HCT116 (cell line): ENCODE measurements at regions not wholly inside any gene's neighbourhood (a gene's known extent, or its start where the extent isn't known, plus 50 kb on each side); places are given as distances from the start of the nearest gene placed in this dataset.

Source experiments
- ATAC-seq: fragments of 200-7000 bp; cut with Tn5 transposase; 2 replicates; pipeline ENCODE4 v1.9.1; 2020; ENCODE audit warnings: mild to moderate bottlenecking, moderate library complexity
- BruUV-seq: library from RNA; stranded (reverse); fragments of 400-500 nt; replicated peaks from 2 replicates; lab custom pipeline; 2021; lab: Mats Ljungman, UMichigan
- CTCF ChIA-PET: fragments of 300-600 bp; sonication (Branson Sonifier 250); formaldehyde crosslinking; loops from one replicate; lab custom pipeline; 2021; ENCODE audit warnings: antibody characterized with exemption; lab: Charles Lee
- POLR2A ChIA-PET: fragments of 300-600, 350-600 bp; sonication (Branson Sonifier 250); formaldehyde crosslinking; loops from one replicate; lab custom pipeline; 2021; ENCODE audit warnings: antibody characterized with exemption; lab: Charles Lee
- RAD21 ChIA-PET, 2 experiments: fragments of 300-600 bp; sonication (Branson Sonifier 250); formaldehyde crosslinking; loops; one replicate each; lab custom pipeline; 2023; ENCODE audit warnings: low total read pairs in 2 of 2; ENCODE audit not compliant: uncharacterized antibody in 2 of 2, unreplicated experiment in 2 of 2, low non-redundant PET in 1 of 2; lab: Charles Lee
- DNase-seq: peaks from one replicate; pipeline ENCODE4 v3.0.0-alpha.2; 2010; ENCODE audit warnings: low read depth, low spot score
- H2AFZ ChIP-seq: fragments of 200-600 bp; shearing (Covaris generic), sonication (generic); 2 replicates; pipeline ENCODE4 v1.6.1; 2017; ENCODE audit warnings: low read depth, mixed run types, mixed read lengths, antibody characterized with exemption, low read length; ENCODE audit not compliant: poor library complexity, severe bottlenecking
- H3K27ac ChIP-seq: 2 replicates; pipeline ENCODE4 v1.5.1; 2012; ENCODE audit warnings: low read depth, low read length
- H3K27me3 ChIP-seq: fragments of 200-600 bp; sonication (generic); 2 replicates; pipeline ENCODE4 v1.6.1; 2016; ENCODE audit warnings: mixed run types, low read length, mixed read lengths; ENCODE audit not compliant: insufficient read depth
- H3K36me3 ChIP-seq, 2 experiments: fragments of 200-500 bp in 1 of 2; fragments of 200-600 bp in 1 of 2; sonication (Bioruptor generic) in 1 of 2; sonication (generic) in 1 of 2; 2 replicates each; pipeline versions ENCODE4 v1.5.1 to v1.6.1; 2014 to 2016; ENCODE audit warnings: low read length in 2 of 2, inconsistent platforms in 1 of 2, mixed read lengths in 1 of 2, mixed run types in 1 of 2; ENCODE audit not compliant: insufficient read depth in 2 of 2, control insufficient read depth in 1 of 2
- H3K4me1 ChIP-seq, 2 experiments: fragments of 200-600 bp in 1 of 2; sonication (generic) in 1 of 2; 2 replicates each; pipeline versions ENCODE4 v1.5.1 to v1.6.1; 2012 to 2017; ENCODE audit warnings: low read length in 2 of 2, inconsistent platforms in 1 of 2, mild to moderate bottlenecking in 1 of 2, mixed read lengths in 1 of 2, mixed run types in 1 of 2, moderate library complexity in 1 of 2; ENCODE audit not compliant: insufficient read depth in 2 of 2, control insufficient read depth in 1 of 2
- H3K4me2 ChIP-seq: fragments of 200-600 bp; sonication (generic); 2 replicates; pipeline ENCODE4 v1.6.1; 2017; ENCODE audit warnings: mixed run types, low read length, mixed read lengths
- H3K4me3 ChIP-seq, 2 experiments: fragments of 200-600 bp in 1 of 2; sonication (generic) in 1 of 2; replicated peaks in 1 of 2; 2 replicates each; pipeline ENCODE4 v1.5.1; 2011 to 2016; ENCODE audit warnings: low read length in 2 of 2, control low read depth in 1 of 2, low read depth in 1 of 2, mild to moderate bottlenecking in 1 of 2, mixed read lengths in 1 of 2, mixed run types in 1 of 2
- H3K79me2 ChIP-seq: fragments of 200-600 bp; sonication (generic); 2 replicates; pipeline ENCODE4 v1.6.1; 2017; ENCODE audit warnings: mild to moderate bottlenecking, mixed run types, low read length, moderate library complexity, mixed read lengths; ENCODE audit not compliant: insufficient read depth
- H3K9ac ChIP-seq: fragments of 200-600 bp; sonication (generic); 2 replicates; pipeline ENCODE4 v1.6.1; 2016; ENCODE audit warnings: low read length, mixed read lengths
- H3K9me2 ChIP-seq: fragments of 200-600 bp; sonication (generic), shearing (Covaris generic); 2 replicates; pipeline ENCODE4 v1.6.1; 2017; ENCODE audit warnings: mixed run types, mild to moderate bottlenecking, moderate library complexity; ENCODE audit not compliant: insufficient read depth
- H3K9me3 ChIP-seq, 2 experiments: fragments of 200-500 bp in 1 of 2; fragments of 200-600 bp in 1 of 2; sonication (Bioruptor generic) in 1 of 2; sonication (generic) in 1 of 2; 2 replicates each; pipeline ENCODE4 v1.6.1; 2014 to 2017; ENCODE audit warnings: low read length in 2 of 2, mixed read lengths in 2 of 2, inconsistent platforms in 1 of 2, low read depth in 1 of 2, mild to moderate bottlenecking in 1 of 2, mixed run types in 1 of 2, moderate library complexity in 1 of 2; ENCODE audit not compliant: control insufficient read depth in 1 of 2, insufficient read depth in 1 of 2
- H4K20me1 ChIP-seq: fragments of 200-600 bp; sonication (generic), shearing (Covaris generic); 2 replicates; pipeline ENCODE4 v1.6.1; 2017; ENCODE audit warnings: mixed run types, mild to moderate bottlenecking, moderate library complexity; ENCODE audit not compliant: insufficient read depth
- ATF3 ChIP-seq: IDR thresholded peaks from 2 replicates; pipeline ENCODE4 v1.6.1; 2012
- CEBPB ChIP-seq: IDR thresholded peaks from 2 replicates; pipeline ENCODE4 v1.6.1; 2012; ENCODE audit warnings: low read depth
- CTCF ChIP-seq, 3 experiments: fragments of 200-600 bp in 1 of 3; sonication (generic) in 1 of 3; IDR thresholded peaks in 2 of 3; conservative IDR thresholded peaks in 1 of 3; 2 replicates each; pipeline ENCODE4 v1.5.1; 2012 to 2017; ENCODE audit warnings: low read depth in 2 of 3, low read length in 2 of 3, antibody characterized with exemption in 1 of 3, borderline replicate concordance in 1 of 3, control low read depth in 1 of 3, mild to moderate bottlenecking in 1 of 3, mixed read lengths in 1 of 3, mixed run types in 1 of 3, moderate library complexity in 1 of 3; ENCODE audit not compliant: insufficient read depth in 1 of 3
- EGR1 ChIP-seq: IDR thresholded peaks from 2 replicates; pipeline ENCODE4 v1.6.1; 2012; ENCODE audit warnings: low read depth
- EZH2 ChIP-seq: fragments of 200-600 bp; sonication (generic); IDR thresholded peaks from 2 replicates; pipeline ENCODE4 v1.6.1; 2017; ENCODE audit warnings: antibody characterized with exemption, mixed run types
- EZH2phosphoT487 ChIP-seq: fragments of 200-600 bp; IDR thresholded peaks from 2 replicates; pipeline ENCODE4 v1.6.1; 2018; ENCODE audit warnings: antibody characterized with exemption, borderline replicate concordance
- FOSL1 ChIP-seq: IDR thresholded peaks from 2 replicates; pipeline ENCODE4 v1.6.1; 2012; ENCODE audit warnings: low read depth
- JUND ChIP-seq: IDR thresholded peaks from 2 replicates; pipeline ENCODE4 v1.6.1; 2012
- POLR2A ChIP-seq: IDR thresholded peaks from 2 replicates; pipeline ENCODE4 v1.7.0; 2011; ENCODE audit warnings: borderline replicate concordance; ENCODE audit not compliant: insufficient read depth, insufficient read length; ENCODE audit errors: extremely low read depth
- RAD21 ChIP-seq: IDR thresholded peaks from 2 replicates; pipeline ENCODE4 v1.6.1; 2012; ENCODE audit warnings: low read depth, mild to moderate bottlenecking
- REST ChIP-seq: IDR thresholded peaks from 2 replicates; pipeline ENCODE4 v1.6.1; 2012; ENCODE audit warnings: low read depth
- SP1 ChIP-seq: IDR thresholded peaks from 2 replicates; pipeline ENCODE4 v1.6.1; 2012; ENCODE audit warnings: low read depth
- SRF ChIP-seq: IDR thresholded peaks from 2 replicates; pipeline ENCODE4 v1.6.1; 2012; ENCODE audit warnings: low read depth
- TCF7L2 ChIP-seq: IDR thresholded peaks from 2 replicates; pipeline ENCODE4 v1.7.0; 2011; ENCODE audit warnings: borderline replicate concordance, inconsistent platforms; ENCODE audit not compliant: insufficient read depth, insufficient read length; ENCODE audit errors: extremely low read depth
- YY1 ChIP-seq: IDR thresholded peaks from 2 replicates; pipeline ENCODE4 v1.6.1; 2011; ENCODE audit warnings: low read length, low read depth, moderate library complexity, mild to moderate bottlenecking; ENCODE audit not compliant: insufficient replicate concordance; ENCODE audit errors: extremely low read depth
- ZNF274 ChIP-seq: fragments of 200-500 bp; sonication (Bioruptor generic); IDR thresholded peaks from 2 replicates; pipeline ENCODE4 v1.6.1; 2014; ENCODE audit warnings: mild to moderate bottlenecking, low read depth, low read length, inconsistent platforms
- intact Hi-C: fragments of 100-400 bp; cut with micrococcal nuclease; formaldehyde crosslinking; loops from 2 replicates; pipeline ENCODE4 v1.10.0; 2022

- no peak for TF ChIP-seq JUND
- TF ChIP-seq RAD21 = no peak
- no peak for TF ChIP-seq CTCF (IDR thresholded peaks at IDR 0.05 in 2 of 3, conservative IDR thresholded peaks at IDR 0.05 in 1 of 3; ENCODE audit: borderline replicate concordance in 1 of 3, insufficient read depth in 1 of 3, low read depth in 2 of 3, low read length in 2 of 3)
- no peak for TF ChIP-seq EGR1
- TF ChIP-seq ATF3 = no peak
- TF ChIP-seq TCF7L2 = no peak
- TF ChIP-seq EZH2phosphoT487 = no peak
- Histone ChIP-seq H3K36me3 (no peaks in the 10 kb centered on the region), H3K4me3 (no peak overlapping the region), H3K4me2 (no peak overlapping the region), H3K27ac (no peak overlapping the region), H2AFZ (no peak overlapping the region), H3K4me1 (peaks cover 7 to 13% of the 10 kb centered on the region in 2 experiments; a peak in 3 of 4 replicates), H3K79me2 (no peaks in the 10 kb centered on the region), H3K27me3 (no peaks in the 10 kb centered on the region), H4K20me1 (no peaks in the 10 kb centered on the region), H3K9me3 (peaks cover 5 to 7% of the 10 kb centered on the region in 2 experiments; a peak in 2 of 4 replicates), H3K9me2 (no peaks in the 10 kb centered on the region), H3K9ac (no peak overlapping the region)
- POLR2A ChIA-PET = no interaction called here
- RAD21 ChIA-PET = no interaction called here
- DNase-seq = no peak
- CTCF ChIA-PET = no interaction called here
- intact Hi-C loops = no loop called here
- ATAC-seq = no peak
- BruUV-seq = no TSS peak
These were observed 563.0 kb downstream of the MIAT start for GRCh38 chr22:27220339-27220738.

- ChIA-PET CTCF (no interaction called here), RAD21 (no interaction called here), POLR2A (no interaction called here)
- BruUV-seq = no TSS peak
- DNase-seq (no peak), ATAC-seq (no peak)
- H3K79me2 ChIP-seq = no peaks in the 10 kb centered on the region
- H3K36me3 ChIP-seq = no peaks in the 10 kb centered on the region
- peaks cover 7 to 16% of the 10 kb centered on the region in 2 experiments; a peak in 3 of 4 replicates for H3K4me1 ChIP-seq
- no peaks in the 10 kb centered on the region for H3K9me2 ChIP-seq
- H3K9me3 ChIP-seq = peaks cover 5 to 7% of the 10 kb centered on the region in 2 experiments; a peak in 2 of 4 replicates
- H3K4me3 ChIP-seq = no peak overlapping the region
- H2AFZ ChIP-seq = no peak overlapping the region
- intact Hi-C loops = no loop called here
- H3K9ac ChIP-seq = no peak overlapping the region
- no peaks in the 10 kb centered on the region for H4K20me1 ChIP-seq
- H3K4me2 ChIP-seq = no peak overlapping the region
- H3K27ac ChIP-seq = no peak overlapping the region
- no peaks in the 10 kb centered on the region; the same call in 1 of the 2 replicates for H3K27me3 ChIP-seq
- TF ChIP-seq YY1 (no peak), SP1 (no peak), REST (no peak), FOSL1 (no peak), POLR2A (no peak), SRF (no peak), EGR1 (no peak), TCF7L2 (no peak), CEBPB (no peak), JUND (no peak), ZNF274 (no peak), EZH2 (no peak), ATF3 (no peak)
These were observed 564.8 kb downstream of the MIAT start for GRCh38 chr22:27222178-27222577.
